Aorta (tissue), 5 donors: ENCODE measurements at regions not wholly inside any gene's neighbourhood (a gene's known extent, or its start where the extent isn't known, plus 50 kb on each side); places are given as distances from the start of the nearest gene placed in this dataset.

Source experiments
- ATAC-seq: fragments of 200-7000 bp; cut with Tn5 transposase; one replicate; pipeline ENCODE4 v1.9.1; 2022; ENCODE audit warnings: moderate library complexity; ENCODE audit not compliant: low FRiP score
- DNase-seq, 2 donors: peaks; one replicate each; pipeline ENCODE4 v3.0.0-alpha.2; 2020
- H3K27ac ChIP-seq, 2 donors: one replicate each; pipeline ENCODE4 v1.5.1; 2013; ENCODE audit warnings: low read length in 2 of 2, mild to moderate bottlenecking in 2 of 2, moderate library complexity in 2 of 2, control low read depth in 1 of 2, inconsistent platforms in 1 of 2, low read depth in 1 of 2
- H3K27me3 ChIP-seq, 2 donors: one replicate each; pipeline ENCODE4 v1.6.1; 2013; ENCODE audit warnings: control low read depth in 1 of 2, low read length in 1 of 2, mild to moderate bottlenecking in 1 of 2, moderate library complexity in 1 of 2; ENCODE audit not compliant: insufficient read depth in 2 of 2, control insufficient read depth in 1 of 2
- H3K36me3 ChIP-seq, 2 donors: one replicate each; pipeline ENCODE4 v1.6.1; 2013; ENCODE audit warnings: control low read depth in 1 of 2, low read length in 1 of 2, mild to moderate bottlenecking in 1 of 2; ENCODE audit not compliant: insufficient read depth in 2 of 2, control insufficient read depth in 1 of 2
- H3K4me1 ChIP-seq, 2 donors: one replicate each; pipeline ENCODE4 v1.6.1; 2013; ENCODE audit warnings: low read length in 2 of 2, control low read depth in 1 of 2, mild to moderate bottlenecking in 1 of 2, moderate library complexity in 1 of 2; ENCODE audit not compliant: insufficient read depth in 2 of 2, control insufficient read depth in 1 of 2
- H3K4me3 ChIP-seq, 2 donors: one replicate each; pipeline ENCODE4 v1.5.1; 2013; ENCODE audit warnings: low read length in 2 of 2, control low read depth in 1 of 2, mild to moderate bottlenecking in 1 of 2
- H3K9me3 ChIP-seq: one replicate; pipeline ENCODE4 v1.6.1; 2013; ENCODE audit warnings: mild to moderate bottlenecking, low read length; ENCODE audit not compliant: control insufficient read depth
- WGBS, 2 donors: extraction: QIAGEN DNeasy Blood & Tissue Kit; methylation state at CpG; one replicate each; pipeline ENCODE4 v1.1.7; 2013; 5-methylcytosine and 5-hydroxymethylcytosine counted together
- intact Hi-C, 2 donors: fragments of 100-400 bp; cut with DNase I; formaldehyde crosslinking; loops; one replicate each; pipeline versions ENCODE4 v1.14.2 to v1.15.0; 2022
- donor health status: healthy with polysubstance abuse.
- donor health status: Bipolar disorder and iron deficiency.
- donor health status: DM: no; HTN: no; CAD: no.
- donor health status: DM: no; HTN: no; CAD: no.
- donor health status: DM: yes; HTN: yes; CAD: no.

- no peak overlapping the region for H3K4me3 ChIP-seq
- intact Hi-C loops, result no loop called here
- 67 to 73% methylated on average over 28 of the region's 28 CpGs for WGBS, 2 donors
- no peaks in the 10 kb centered on the region for H3K9me3 ChIP-seq
- no peaks in the 10 kb centered on the region for H3K27me3 ChIP-seq
- no peaks in the 10 kb centered on the region for H3K4me1 ChIP-seq
- DNase-seq (peak in 1 of 2 donors; percentile 69), ATAC-seq (no peak)
- no peak overlapping the region for H3K27ac ChIP-seq
- H3K36me3 ChIP-seq, result no peaks in the 10 kb centered on the region
Measured at GRCh38 chr4:1493540-1494287, 87.5 kb upstream of the NKX1-1 start.

GRCh38 chr4:1492651-1493539, 86.7 kb upstream of the NKX1-1 start:
- H3K36me3 ChIP-seq, result no peaks in the 10 kb centered on the region
- ATAC-seq (no peak), DNase-seq (peak in 1 of 2 donors; percentile 68)
- no peak overlapping the region for H3K27ac ChIP-seq
- no peaks in the 10 kb centered on the region for H3K4me1 ChIP-seq
- no peak overlapping the region for H3K4me3 ChIP-seq
- WGBS, 2 donors, result 64 to 69% methylated on average over 43 to 46 of the region's 46 CpGs
- no peaks in the 10 kb centered on the region for H3K9me3 ChIP-seq
- no peaks in the 10 kb centered on the region for H3K27me3 ChIP-seq
- intact Hi-C loops, result no loop called here

- H3K4me3 ChIP-seq, result no peak overlapping the region
- H3K4me1 ChIP-seq, result no peaks in the 10 kb centered on the region
- intact Hi-C loops, result no loop called here
- no peaks in the 10 kb centered on the region for H3K9me3 ChIP-seq
- H3K27ac ChIP-seq, result no peak overlapping the region
- no peaks in the 10 kb centered on the region for H3K36me3 ChIP-seq
- ATAC-seq (no peak), DNase-seq (peak in 1 of 2 donors; percentile 57)
- WGBS, 2 donors, result 77 to 83% methylated on average over 5 of the region's 5 CpGs
- no peaks in the 10 kb centered on the region for H3K27me3 ChIP-seq
Measured at GRCh38 chr4:1492142-1492457, 85.9 kb upstream of the NKX1-1 start.

GRCh38 chr4:1491328-1492141, 85.3 kb upstream of the NKX1-1 start:
- no peak overlapping the region for H3K4me3 ChIP-seq
- WGBS, 2 donors, result 81 to 85% methylated on average over 20 to 21 of the region's 21 CpGs
- H3K4me1 ChIP-seq, result no peaks in the 10 kb centered on the region
- peak in 1 of 2 donors; percentile 67 for DNase-seq
- intact Hi-C loops, result no loop called here
- ATAC-seq, result no peak
- H3K27me3 ChIP-seq, result no peaks in the 10 kb centered on the region
- no peaks in the 10 kb centered on the region for H3K9me3 ChIP-seq
- no peaks in the 10 kb centered on the region for H3K36me3 ChIP-seq
- H3K27ac ChIP-seq, result no peak overlapping the region

DNA sequence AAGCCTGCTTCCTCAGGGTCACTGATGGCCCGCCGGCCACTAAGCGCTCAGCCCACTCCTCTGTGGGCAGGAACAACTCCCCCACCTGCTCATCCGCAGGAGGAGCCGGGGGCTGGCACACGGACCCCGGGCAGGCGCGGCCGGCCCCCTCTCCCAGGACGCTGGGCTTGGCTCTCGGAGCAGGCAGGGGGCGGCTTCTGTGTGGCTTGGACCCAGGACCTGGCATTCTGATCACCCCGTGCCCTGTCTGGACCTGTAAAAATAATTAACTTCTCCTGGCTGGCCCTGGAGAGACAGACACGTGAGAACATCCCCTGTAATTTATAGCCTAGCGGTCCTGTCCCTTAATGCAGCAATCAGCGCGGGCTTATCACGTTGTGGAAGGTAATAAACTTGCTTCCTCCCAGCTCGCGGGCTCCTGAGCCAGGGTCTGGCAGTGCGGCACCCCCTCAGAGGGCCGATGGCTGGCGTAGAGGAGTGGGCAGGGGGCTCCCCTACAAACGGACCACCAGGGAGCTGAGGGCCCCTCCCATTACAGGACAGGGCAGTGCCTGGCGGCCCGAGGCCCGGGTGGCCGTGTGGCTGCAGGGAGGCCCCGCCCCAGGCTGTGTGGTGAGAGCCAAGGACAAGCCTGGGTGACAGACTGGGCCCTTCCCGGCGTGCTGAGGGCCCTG, 84.5 kb upstream of the NKX1-1 start:
- Histone ChIP-seq H3K36me3 (no peaks in the 10 kb centered on the region), H3K27ac (no peak overlapping the region), H3K4me3 (no peak overlapping the region), H3K27me3 (no peaks in the 10 kb centered on the region), H3K4me1 (no peaks in the 10 kb centered on the region), H3K9me3 (peaks cover 1% of the 10 kb centered on the region)
- ATAC-seq, result no peak
- WGBS, 2 donors, result 47 to 50% methylated on average over 32 of the region's 32 CpGs
- intact Hi-C loops, result no loop called here
- peak in 1 of 2 donors; percentile 55 for DNase-seq

DNA sequence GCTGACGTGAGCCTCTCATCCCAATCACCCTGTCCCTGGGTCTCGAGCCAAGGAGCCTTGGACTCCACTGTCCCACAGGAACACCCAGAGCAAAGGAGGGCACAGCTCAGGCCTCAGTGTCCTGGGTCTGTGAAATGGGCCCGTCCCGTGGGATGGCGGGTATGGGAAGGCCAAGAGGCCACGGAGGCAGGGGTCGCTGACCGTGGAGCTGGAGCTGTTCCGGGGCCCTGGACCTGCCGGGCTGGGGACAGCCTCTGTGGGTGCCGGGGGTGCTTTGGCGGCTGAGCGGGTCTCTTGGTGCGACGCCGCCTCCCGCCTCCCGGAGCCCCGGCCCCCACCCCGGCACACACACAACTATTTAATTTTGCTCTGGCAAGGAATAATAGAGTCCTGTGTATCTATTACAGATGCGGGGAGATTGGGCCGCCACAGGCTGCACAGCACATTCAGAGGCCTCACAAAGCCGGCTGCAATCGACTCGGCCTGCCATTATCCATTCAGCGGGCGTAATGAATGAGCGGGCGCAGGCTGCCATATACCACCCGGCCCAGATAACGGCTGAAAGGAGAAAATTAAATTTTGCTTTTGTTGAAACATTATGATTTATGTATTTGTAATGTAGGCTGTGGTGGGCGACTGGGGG, 83.9 kb upstream of the NKX1-1 start:
- intact Hi-C loops, result no loop called here
- H3K4me1 ChIP-seq, result no peaks in the 10 kb centered on the region
- ATAC-seq (no peak), DNase-seq (no peak)
- H3K4me3 ChIP-seq, result no peak overlapping the region
- H3K9me3 ChIP-seq, result peaks cover 1% of the 10 kb centered on the region
- 84 to 86% methylated on average over 32 of the region's 32 CpGs for WGBS, 2 donors
- no peaks in the 10 kb centered on the region for H3K36me3 ChIP-seq
- no peak overlapping the region for H3K27ac ChIP-seq
- H3K27me3 ChIP-seq, result no peaks in the 10 kb centered on the region

- Histone ChIP-seq H3K4me1 (no peaks in the 10 kb centered on the region), H3K27me3 (no peaks in the 10 kb centered on the region), H3K27ac (no peak overlapping the region), H3K4me3 (no peak overlapping the region), H3K36me3 (no peaks in the 10 kb centered on the region), H3K9me3 (peaks cover 1% of the 10 kb centered on the region)
- DNase-seq (peak in 1 of 2 donors; percentile 51), ATAC-seq (no peak)
- 77 to 80% methylated on average over 9 of the region's 9 CpGs for WGBS, 2 donors
- intact Hi-C loops, result no loop called here
Measured at GRCh38 chr4:1489639-1489995, 83.4 kb upstream of the NKX1-1 start.
